ENCODE measurements at regions not wholly inside any gene's neighbourhood (a gene's known extent, or its start where the extent isn't known, plus 50 kb on each side); places are given as distances from the start of the nearest gene placed in this dataset.
"Not testable (repeated sequence)": the region's sequence is repeated elsewhere in the genome, so short reads cannot be mapped to it uniquely, and the experiment has no call there.

GRCh38 chr5:123705741-123706140 is 193.8 kb downstream of the CSNK1G3 start:
- WGBS, 2 donors = 87 to 93% methylated on average over 1 of the region's 1 CpG
- no peaks in the 10 kb centered on the region for H3K27me3 ChIP-seq
- H3K4me3 ChIP-seq (replicated peaks in 1 of 3) = no peak overlapping the region
- no peaks in the 10 kb centered on the region for H3K36me3 ChIP-seq
- no peak overlapping the region for H3K27ac ChIP-seq
- H3K9me3 ChIP-seq = no peaks in the 10 kb centered on the region
- DNase-seq = no peak
- TF ChIP-seq POLR2A (IDR thresholded peaks at IDR 0.05) (no peak), CTCF (IDR thresholded peaks at IDR 0.05) (no peak)
- intact Hi-C loops (cut with DNase I) = no loop called here
- no peaks in the 10 kb centered on the region for H3K4me1 ChIP-seq

GRCh38 chr5:123701511-123702200 is 189.7 kb downstream of the CSNK1G3 start:
- Histone ChIP-seq H3K27ac (no peak overlapping the region), H3K4me3 (replicated peaks in 1 of 3) (no peak overlapping the region), H3K9me3 (no peaks in the 10 kb centered on the region), H3K4me1 (peaks cover 6 to 9% of the 10 kb centered on the region in 2 donors), H3K36me3 (no peaks in the 10 kb centered on the region), H3K27me3 (no peaks in the 10 kb centered on the region)
- no peak for TF ChIP-seq POLR2A (IDR thresholded peaks at IDR 0.05)
- TF ChIP-seq CTCF (IDR thresholded peaks at IDR 0.05) = no peak
- 95 to 98% methylated on average over 3 of the region's 3 CpGs for WGBS, 2 donors
- intact Hi-C loops (cut with DNase I) = no loop called here
- DNase-seq = no peak

- no peak for DNase-seq
- Histone ChIP-seq H3K36me3 (no peaks in the 10 kb centered on the region), H3K27me3 (no peaks in the 10 kb centered on the region), H3K9me3 (no peaks in the 10 kb centered on the region), H3K4me1 (peaks cover 11 to 15% of the 10 kb centered on the region in 2 donors), H3K27ac (no peak overlapping the region), H3K4me3 (replicated peaks in 1 of 3) (no peak overlapping the region)
- intact Hi-C loops (cut with DNase I) = no loop called here
- WGBS, 2 donors = 67 to 72% methylated on average over 6 of the region's 6 CpGs
- TF ChIP-seq POLR2A (IDR thresholded peaks at IDR 0.05) = no peak
- TF ChIP-seq CTCF (IDR thresholded peaks at IDR 0.05) = no peak
Measured at GRCh38 chr5:123700624-123701287, 188.8 kb downstream of the CSNK1G3 start.

GRCh38 chr5:123699571-123699970 is 187.6 kb downstream of the CSNK1G3 start:
- H3K4me1 ChIP-seq = peaks cover 11 to 15% of the 10 kb centered on the region in 2 donors
- intact Hi-C loops (cut with DNase I) = no loop called here
- WGBS, 2 donors = 79 to 87% methylated on average over 2 of the region's 2 CpGs
- H3K27me3 ChIP-seq = no peaks in the 10 kb centered on the region
- no peak for DNase-seq
- H3K9me3 ChIP-seq = no peaks in the 10 kb centered on the region
- no peak overlapping the region for H3K27ac ChIP-seq
- no peaks in the 10 kb centered on the region for H3K36me3 ChIP-seq
- no peak for TF ChIP-seq POLR2A (IDR thresholded peaks at IDR 0.05)
- no peak for TF ChIP-seq CTCF (IDR thresholded peaks at IDR 0.05)
- H3K4me3 ChIP-seq (replicated peaks in 1 of 3) = no peak overlapping the region

- WGBS, 2 donors = 97 to 98% methylated on average over 3 of the region's 3 CpGs
Measured at GRCh38 chr5:123698937-123699336, 187.0 kb downstream of the CSNK1G3 start.

More at GRCh38 chr5:123698937-123699336, 187.0 kb downstream of the CSNK1G3 start:
- intact Hi-C loops (cut with DNase I); DNase-seq; H3K27ac ChIP-seq; H3K4me3 ChIP-seq (replicated peaks in 1 of 3); H3K27me3 ChIP-seq; H3K9me3 ChIP-seq; H3K36me3 ChIP-seq: not testable (repeated sequence)
- H3K4me1 ChIP-seq = peaks cover 11 to 15% of the 10 kb centered on the region in 2 donors

Data from thyroid gland (tissue), 4 donors.